ENCODE measurements at regions not wholly inside any gene's neighbourhood (a gene's known extent, or its start where the extent isn't known, plus 50 kb on each side); places are given as distances from the start of the nearest gene placed in this dataset.

- Histone ChIP-seq H3K36me3 (ENCODE audit: insufficient read depth, low read depth, low read length) (no peaks in the 10 kb centered on the region), H3K4me1 (ENCODE audit: insufficient read depth, low read length) (no peaks in the 10 kb centered on the region), H3K9me3 (ENCODE audit: insufficient read depth, low read depth, low read length) (peaks cover 6% of the 10 kb centered on the region; the same call in 1 of the 2 replicates), H3K9ac (ENCODE audit: low read depth, low read length) (no peak overlapping the region), H3K4me3 (ENCODE audit: low read length) (no peak overlapping the region), H3K27me3 (ENCODE audit: insufficient read depth, low read length) (no peaks in the 10 kb centered on the region), H3K27ac (ENCODE audit: low read length) (no peak overlapping the region)
Observed at GRCh38 chr22:47369020-47369419, 606.6 kb downstream of the TBC1D22A start.

DNA sequence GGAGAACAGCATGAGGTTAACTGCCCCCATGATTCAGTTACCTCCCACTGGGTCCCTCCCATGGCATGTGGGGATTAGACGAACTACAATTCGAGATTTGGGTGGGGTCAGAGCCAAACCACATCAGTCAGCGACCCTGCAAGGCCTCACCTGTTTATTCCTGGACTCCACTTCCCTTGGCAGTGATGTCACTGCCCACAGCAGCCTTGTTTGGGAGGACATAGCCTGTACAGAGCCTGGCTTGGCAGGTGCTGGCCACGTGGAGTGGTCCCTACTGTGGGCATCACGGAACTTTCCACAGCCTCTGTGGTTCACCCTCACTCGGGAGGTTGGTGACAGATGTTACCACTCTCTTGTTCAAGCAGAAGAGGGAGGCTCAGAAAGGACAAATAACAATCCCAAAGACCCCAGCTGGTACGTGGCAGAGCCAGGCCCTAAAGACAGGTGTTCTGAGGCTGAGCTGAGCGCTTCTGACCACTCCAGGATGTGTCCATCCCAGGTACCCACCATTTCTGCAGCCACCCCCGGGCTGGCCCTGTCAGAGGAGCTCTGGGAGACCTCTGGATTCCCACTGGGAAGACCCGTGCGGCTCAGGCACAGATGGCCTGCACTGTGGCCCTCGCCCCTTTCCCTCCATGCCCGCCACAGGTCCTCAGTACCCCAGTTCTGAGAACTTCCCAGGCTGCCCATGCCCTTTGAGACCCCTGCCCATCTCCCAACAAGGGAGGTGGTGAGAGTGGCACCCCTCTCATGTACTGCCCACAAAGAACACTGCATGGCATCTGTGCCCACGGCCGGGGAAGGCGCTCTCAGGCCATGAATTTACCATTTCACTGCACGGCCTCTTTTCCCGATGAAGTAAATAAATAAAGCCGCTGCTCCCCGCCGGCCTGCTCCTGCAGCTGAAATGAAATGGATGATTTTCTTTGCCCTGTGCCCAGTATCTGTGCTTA, 605.8 kb downstream of the TBC1D22A start:
- no peaks in the 10 kb centered on the region for H3K36me3 ChIP-seq (ENCODE audit: insufficient read depth, low read depth, low read length)
- peaks cover 10% of the 10 kb centered on the region; the same call in 1 of the 2 replicates for H3K9me3 ChIP-seq (ENCODE audit: insufficient read depth, low read depth, low read length)
- no peak overlapping the region for H3K27ac ChIP-seq (ENCODE audit: low read length)
- no peak overlapping the region for H3K4me3 ChIP-seq (ENCODE audit: low read length)
- no peak overlapping the region for H3K9ac ChIP-seq (ENCODE audit: low read depth, low read length)
- no peaks in the 10 kb centered on the region for H3K27me3 ChIP-seq (ENCODE audit: insufficient read depth, low read length)
- no peaks in the 10 kb centered on the region for H3K4me1 ChIP-seq (ENCODE audit: insufficient read depth, low read length)

DNA sequence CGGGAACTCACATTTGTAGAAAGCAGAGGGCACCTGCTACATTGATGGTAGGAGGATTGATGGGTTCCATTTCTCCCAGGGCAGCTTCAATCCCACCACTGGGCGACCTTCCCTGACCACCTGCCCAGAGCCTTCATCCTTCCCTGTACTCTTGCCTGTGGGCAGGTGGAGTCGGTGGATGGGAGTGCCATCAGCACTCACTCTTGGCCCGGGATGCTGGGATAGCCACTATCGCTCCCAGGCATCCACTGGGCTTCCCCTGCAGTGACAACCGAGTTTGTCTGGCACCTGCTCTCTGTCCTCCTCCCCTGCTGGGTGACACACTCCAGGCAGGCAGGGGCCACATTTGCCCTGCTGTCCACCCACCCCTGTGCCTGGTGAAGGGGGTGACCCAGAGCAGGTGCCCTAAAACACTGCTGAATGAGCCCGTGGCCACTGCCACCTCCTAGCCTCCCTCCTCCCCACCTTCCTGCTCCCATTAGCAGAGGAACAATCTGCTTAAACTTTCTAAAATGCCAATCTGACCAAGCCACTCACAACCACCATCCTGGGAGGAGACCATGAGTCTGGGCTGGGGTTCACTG, 604.7 kb downstream of the TBC1D22A start:
- Histone ChIP-seq H3K4me3 (ENCODE audit: low read length) (no peak overlapping the region), H3K4me1 (ENCODE audit: insufficient read depth, low read length) (no peaks in the 10 kb centered on the region), H3K36me3 (ENCODE audit: insufficient read depth, low read depth, low read length) (no peaks in the 10 kb centered on the region), H3K27me3 (ENCODE audit: insufficient read depth, low read length) (no peaks in the 10 kb centered on the region), H3K9me3 (ENCODE audit: insufficient read depth, low read depth, low read length) (peaks cover 11% of the 10 kb centered on the region), H3K27ac (ENCODE audit: low read length) (no peak overlapping the region), H3K9ac (ENCODE audit: low read depth, low read length) (no peak overlapping the region)

DNA sequence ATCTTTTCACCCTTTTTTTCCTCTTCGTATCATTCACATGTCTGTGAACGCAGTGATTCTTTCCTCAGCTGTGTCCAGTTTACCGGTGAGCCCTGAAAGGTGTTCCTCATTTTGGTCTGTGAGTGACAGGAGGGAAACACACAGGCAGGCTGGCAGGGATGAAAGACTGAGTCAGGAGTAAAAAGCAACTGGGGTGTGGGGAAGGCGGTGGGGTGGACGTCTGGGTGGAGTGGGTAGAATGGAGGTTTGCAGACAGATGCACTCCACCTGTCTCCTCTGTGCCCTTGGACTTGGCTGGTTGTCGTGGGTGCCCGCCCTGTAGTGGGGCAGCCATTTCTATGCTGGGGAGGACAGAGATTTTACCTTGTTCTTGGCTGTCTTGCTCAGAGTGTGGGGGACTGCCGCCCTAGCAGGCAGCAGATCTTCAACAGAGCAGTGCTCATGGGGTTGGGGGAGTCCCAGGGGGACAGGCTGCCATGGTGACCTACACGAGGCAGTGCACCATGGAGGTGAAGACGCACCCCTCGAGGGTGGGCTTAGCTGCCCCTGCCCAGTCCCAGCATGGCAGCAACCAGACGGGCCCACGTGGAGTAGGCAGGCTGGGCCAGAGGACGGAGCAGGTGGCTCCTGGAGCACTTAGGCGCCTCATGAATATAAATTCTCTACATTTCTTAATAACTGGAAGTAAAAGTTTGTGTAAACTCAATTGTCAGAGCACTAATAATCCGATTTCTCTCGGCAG, 603.7 kb downstream of the TBC1D22A start:
- H3K27me3 ChIP-seq (ENCODE audit: insufficient read depth, low read length), result no peaks in the 10 kb centered on the region
- H3K4me3 ChIP-seq (ENCODE audit: low read length), result no peak overlapping the region
- H3K4me1 ChIP-seq (ENCODE audit: insufficient read depth, low read length), result no peaks in the 10 kb centered on the region
- H3K9ac ChIP-seq (ENCODE audit: low read depth, low read length), result no peak overlapping the region
- no peaks in the 10 kb centered on the region for H3K36me3 ChIP-seq (ENCODE audit: insufficient read depth, low read depth, low read length)
- no peak overlapping the region for H3K27ac ChIP-seq (ENCODE audit: low read length)
- H3K9me3 ChIP-seq (ENCODE audit: insufficient read depth, low read depth, low read length), result peaks cover 20% of the 10 kb centered on the region

GRCh38 chr22:47361247-47361646, 598.8 kb downstream of the TBC1D22A start:
- H3K4me1 ChIP-seq (ENCODE audit: insufficient read depth, low read length), result no peaks in the 10 kb centered on the region
- no peaks in the 10 kb centered on the region for H3K27me3 ChIP-seq (ENCODE audit: insufficient read depth, low read length)
- no peak overlapping the region for H3K27ac ChIP-seq (ENCODE audit: low read length)
- H3K9ac ChIP-seq (ENCODE audit: low read depth, low read length), result no peak overlapping the region
- no peaks in the 10 kb centered on the region for H3K36me3 ChIP-seq (ENCODE audit: insufficient read depth, low read depth, low read length)
- H3K9me3 ChIP-seq (ENCODE audit: insufficient read depth, low read depth, low read length), result peaks cover 24% of the 10 kb centered on the region
- no peak overlapping the region for H3K4me3 ChIP-seq (ENCODE audit: low read length)

DNA sequence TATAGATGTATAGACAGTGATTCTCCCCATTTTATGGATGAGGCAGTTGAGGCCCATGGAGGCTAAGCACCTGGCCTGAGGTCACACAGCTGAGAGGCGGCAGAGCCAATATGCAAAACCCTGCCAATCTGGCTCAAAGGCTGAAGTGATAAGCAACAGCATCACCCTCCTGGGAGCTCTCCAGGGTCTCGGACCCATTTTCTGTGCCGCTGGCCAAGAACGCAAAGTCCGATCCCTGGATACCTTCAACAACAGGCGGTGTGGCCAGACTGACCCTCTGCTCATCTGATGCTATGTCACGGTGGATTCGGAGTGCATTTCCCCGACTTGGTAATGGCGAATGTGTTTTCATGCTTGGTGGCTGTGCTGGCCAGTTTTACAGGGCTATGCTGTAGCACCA, 595.0 kb downstream of the TBC1D22A start:
- no peaks in the 10 kb centered on the region for H3K36me3 ChIP-seq (ENCODE audit: insufficient read depth, low read depth, low read length)
- H3K27me3 ChIP-seq (ENCODE audit: insufficient read depth, low read length), result no peaks in the 10 kb centered on the region
- no peak overlapping the region for H3K27ac ChIP-seq (ENCODE audit: low read length)
- H3K9ac ChIP-seq (ENCODE audit: low read depth, low read length), result no peak overlapping the region
- no peak overlapping the region for H3K4me3 ChIP-seq (ENCODE audit: low read length)
- H3K9me3 ChIP-seq (ENCODE audit: insufficient read depth, low read depth, low read length), result peaks cover 22% of the 10 kb centered on the region
- H3K4me1 ChIP-seq (ENCODE audit: insufficient read depth, low read length), result no peaks in the 10 kb centered on the region

DNA sequence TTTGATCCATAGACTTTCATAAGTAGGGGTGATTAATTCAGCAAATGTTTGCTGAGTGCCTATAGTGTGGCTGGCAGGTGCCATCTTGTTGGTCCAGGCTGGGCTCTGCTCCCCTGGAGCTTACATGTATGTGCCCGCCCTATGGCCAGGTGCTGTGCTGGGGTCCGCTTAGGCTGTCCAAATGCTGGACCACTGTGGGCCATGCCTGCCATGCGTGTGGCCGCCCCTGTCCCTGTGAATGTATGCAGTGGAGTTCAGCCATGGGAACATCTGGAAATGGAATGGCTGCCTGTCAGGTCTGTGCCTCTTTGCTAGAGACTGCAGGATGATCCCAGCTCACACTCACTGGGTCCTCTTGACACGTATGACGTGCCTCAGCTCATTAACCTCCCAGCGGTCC, 594.6 kb downstream of the TBC1D22A start:
- H3K27me3 ChIP-seq (ENCODE audit: insufficient read depth, low read length), result no peaks in the 10 kb centered on the region
- no peak overlapping the region for H3K9ac ChIP-seq (ENCODE audit: low read depth, low read length)
- H3K36me3 ChIP-seq (ENCODE audit: insufficient read depth, low read depth, low read length), result no peaks in the 10 kb centered on the region
- H3K4me1 ChIP-seq (ENCODE audit: insufficient read depth, low read length), result no peaks in the 10 kb centered on the region
- H3K4me3 ChIP-seq (ENCODE audit: low read length), result no peak overlapping the region
- no peak overlapping the region for H3K27ac ChIP-seq (ENCODE audit: low read length)
- H3K9me3 ChIP-seq (ENCODE audit: insufficient read depth, low read depth, low read length), result peaks cover 25% of the 10 kb centered on the region

GRCh38 chr22:47356511-47357011, 594.1 kb downstream of the TBC1D22A start:
- H3K4me1 ChIP-seq (ENCODE audit: insufficient read depth, low read length), result no peaks in the 10 kb centered on the region

GRCh38 chr22:47355776-47356510, 593.5 kb downstream of the TBC1D22A start:
- no peaks in the 10 kb centered on the region for H3K27me3 ChIP-seq (ENCODE audit: insufficient read depth, low read length)
- no peak overlapping the region for H3K4me3 ChIP-seq (ENCODE audit: low read length)
- no peak overlapping the region for H3K9ac ChIP-seq (ENCODE audit: low read depth, low read length)
- no peaks in the 10 kb centered on the region for H3K4me1 ChIP-seq (ENCODE audit: insufficient read depth, low read length)
- no peaks in the 10 kb centered on the region for H3K36me3 ChIP-seq (ENCODE audit: insufficient read depth, low read depth, low read length)
- peaks cover 23% of the 10 kb centered on the region for H3K9me3 ChIP-seq (ENCODE audit: insufficient read depth, low read depth, low read length)
- H3K27ac ChIP-seq (ENCODE audit: low read length), result no peak overlapping the region

More at GRCh38 chr22:47356511-47357011, 594.1 kb downstream of the TBC1D22A start:
- Histone ChIP-seq H3K9me3 (ENCODE audit: insufficient read depth, low read depth, low read length) (peaks cover 25% of the 10 kb centered on the region), H3K9ac (ENCODE audit: low read depth, low read length) (no peak overlapping the region), H3K27ac (ENCODE audit: low read length) (no peak overlapping the region), H3K4me3 (ENCODE audit: low read length) (no peak overlapping the region), H3K36me3 (ENCODE audit: insufficient read depth, low read depth, low read length) (no peaks in the 10 kb centered on the region), H3K27me3 (ENCODE audit: insufficient read depth, low read length) (no peaks in the 10 kb centered on the region)

- H3K27ac ChIP-seq (ENCODE audit: low read length), result no peak overlapping the region
Observed at GRCh38 chr22:47355388-47355725, 592.9 kb downstream of the TBC1D22A start.

More at GRCh38 chr22:47355388-47355725, 592.9 kb downstream of the TBC1D22A start:
- H3K4me1 ChIP-seq (ENCODE audit: insufficient read depth, low read length), result no peaks in the 10 kb centered on the region
- no peak overlapping the region for H3K9ac ChIP-seq (ENCODE audit: low read depth, low read length)
- no peak overlapping the region for H3K4me3 ChIP-seq (ENCODE audit: low read length)
- H3K9me3 ChIP-seq (ENCODE audit: insufficient read depth, low read depth, low read length), result peaks cover 25% of the 10 kb centered on the region
- no peaks in the 10 kb centered on the region for H3K36me3 ChIP-seq (ENCODE audit: insufficient read depth, low read depth, low read length)
- no peaks in the 10 kb centered on the region for H3K27me3 ChIP-seq (ENCODE audit: insufficient read depth, low read length)

All from iPS-20b (cell line).